Upper lobe of left lung (tissue), 6 donors: ENCODE measurements at regions not wholly inside any gene's neighbourhood (a gene's known extent, or its start where the extent isn't known, plus 50 kb on each side); places are given as distances from the start of the nearest gene placed in this dataset.
"Not testable (repeated sequence)": the region's sequence is repeated elsewhere in the genome, so short reads cannot be mapped to it uniquely, and the experiment has no call there.

Experiments used
- ATAC-seq, 2 donors: fragments of 200-7000 bp; cut with Tn5 transposase; one replicate each; pipeline ENCODE4 v1.9.1; 2022; ENCODE audit warnings: mild to moderate bottlenecking in 2 of 2, moderate library complexity in 2 of 2; ENCODE audit not compliant: low FRiP score in 2 of 2
- DNase-seq, 2 donors: peaks; one replicate each; pipeline ENCODE4 v3.0.0-alpha.2; 2019 to 2020
- H3K27ac ChIP-seq, 4 donors: fragments of 200-600 bp; sonication (generic); one replicate each; pipeline ENCODE4 v1.5.1; 2016 to 2019
- H3K27me3 ChIP-seq, 4 donors: fragments of 200-600 bp; sonication (generic); one replicate each; pipeline ENCODE4 v1.5.1; 2017 to 2019
- H3K36me3 ChIP-seq, 4 donors: fragments of 200-600 bp; sonication (generic); one replicate each; pipeline ENCODE4 v1.5.1; 2016 to 2019
- H3K4me1 ChIP-seq, 4 donors: fragments of 200-600 bp; sonication (generic); one replicate each; pipeline ENCODE4 v1.5.1; 2018 to 2019
- H3K4me3 ChIP-seq, 4 donors: fragments of 200-600 bp; sonication (generic); one replicate each; pipeline ENCODE4 v1.5.1; 2017 to 2019; ENCODE audit warnings: mild to moderate bottlenecking in 2 of 4, moderate library complexity in 1 of 4
- H3K9me3 ChIP-seq, 4 donors: fragments of 200-600 bp; sonication (generic); one replicate each; pipeline ENCODE4 v1.5.1; 2018 to 2019
- CTCF ChIP-seq, 6 experiments: fragments of 450-650 bp in 4 of 6; fragments of 200-600 bp in 2 of 6; sonication (generic) in 2 of 6; IDR thresholded peaks; one replicate each; pipeline ENCODE4 v1.5.1; 2016 to 2019; ENCODE audit warnings: antibody characterized with exemption in 6 of 6
- EP300 ChIP-seq, 4 donors: sonication (generic); formaldehyde crosslinking; IDR thresholded peaks; one replicate each; pipeline ENCODE4 v1.5.1; 2017; ENCODE audit warnings: antibody characterized with exemption in 4 of 4, control low read depth in 2 of 4
- POLR2A ChIP-seq, 4 donors: fragments of 450-650 bp; IDR thresholded peaks; one replicate each; pipeline ENCODE4 v1.5.1; 2016 to 2017; ENCODE audit warnings: antibody characterized with exemption in 4 of 4, mild to moderate bottlenecking in 2 of 4
- POLR2AphosphoS5 ChIP-seq, 2 donors: sonication (generic); formaldehyde crosslinking; IDR thresholded peaks; one replicate each; pipeline ENCODE4 v1.5.1; 2017; ENCODE audit warnings: antibody characterized with exemption in 2 of 2
- WGBS, 2 donors: methylation state at CpG; one replicate each; pipeline ENCODE4 v1.1.5; 2017 to 2018; 5-methylcytosine and 5-hydroxymethylcytosine counted together
- donor health status: DM: no; HTN: no; CAD: no; lungs with moderate emphysema.
- donor health status: DM: no; HTN: yes; CAD: no; lungs with severe emphysema.

DNA sequence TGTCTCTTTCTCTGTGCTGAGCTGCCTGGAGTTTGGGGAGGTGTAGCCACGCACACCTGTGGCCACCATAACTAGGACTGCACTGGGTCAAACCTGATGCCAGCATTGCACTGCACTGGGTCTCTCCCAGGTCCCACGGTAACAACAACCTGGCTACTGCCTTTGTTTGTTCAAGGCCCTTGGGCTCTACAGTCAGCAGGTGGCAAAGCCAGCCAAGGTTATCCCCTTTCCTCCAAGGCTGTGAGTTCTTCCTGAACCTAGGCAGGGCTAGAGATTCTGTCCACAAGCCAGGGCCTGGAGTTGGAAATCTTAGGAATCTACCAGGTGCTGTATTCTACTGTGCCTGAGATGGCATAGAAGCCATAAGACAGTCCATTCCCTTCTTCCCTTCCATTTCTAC lies 126.7 kb upstream of the MAGEE2 start:
- ATAC-seq, result no peak
- Histone ChIP-seq H3K9me3 (no peaks in the 10 kb centered on the region), H3K4me1 (no peaks in the 10 kb centered on the region), H3K36me3 (no peaks in the 10 kb centered on the region), H3K27me3 (no peaks in the 10 kb centered on the region), H3K27ac (no peak overlapping the region), H3K4me3 (no peak overlapping the region)
- 83% methylated on average over 1 of the region's 2 CpGs; no CpG with 5 or more reads in 1 of the 2 donors for WGBS, 2 donors
- TF ChIP-seq POLR2A (IDR thresholded peaks at IDR 0.05) (no peak), CTCF (IDR thresholded peaks at IDR 0.05) (no peak), EP300 (IDR thresholded peaks at IDR 0.05) (no peak), POLR2AphosphoS5 (IDR thresholded peaks at IDR 0.05) (no peak)
- DNase-seq, result no peak

DNA sequence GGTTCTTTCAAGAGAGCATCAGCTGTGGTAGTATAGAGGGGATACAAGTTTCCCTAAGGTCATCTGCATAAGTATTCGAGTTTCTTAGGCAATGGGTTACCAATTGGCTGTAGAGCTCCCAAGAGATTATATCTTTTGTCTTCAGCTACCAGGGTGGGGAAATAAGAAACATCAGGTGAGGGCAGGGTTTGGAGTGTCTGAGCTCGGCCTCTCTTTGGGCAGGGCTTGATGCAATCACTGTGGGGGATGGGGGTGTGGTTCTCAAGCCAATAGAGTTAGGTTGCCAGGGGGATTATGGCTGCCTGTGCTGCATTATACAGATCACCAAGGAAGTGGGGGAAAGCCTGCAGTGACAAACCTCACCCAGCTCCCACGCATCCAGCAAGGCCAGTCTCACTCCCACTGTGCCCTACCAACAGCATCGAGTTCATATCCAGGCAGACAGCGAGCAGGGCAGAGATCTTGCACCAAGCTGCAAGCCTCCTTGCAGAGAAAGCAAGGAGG lies 172.1 kb upstream of the MAGEE2 start:
- H3K27ac ChIP-seq, result no peak overlapping the region
- DNase-seq (no peak), ATAC-seq (no peak)
- H3K36me3 ChIP-seq, result no peaks in the 10 kb centered on the region
- no peaks in the 10 kb centered on the region for H3K9me3 ChIP-seq
- no peak for TF ChIP-seq CTCF (IDR thresholded peaks at IDR 0.05)
- TF ChIP-seq EP300 (IDR thresholded peaks at IDR 0.05), result no peak
- no peak for TF ChIP-seq POLR2AphosphoS5 (IDR thresholded peaks at IDR 0.05)
- TF ChIP-seq POLR2A (IDR thresholded peaks at IDR 0.05), result no peak
- WGBS, 2 donors, result 50 to 79% methylated on average over 4 to 5 of the region's 5 CpGs
- no peaks in the 10 kb centered on the region for H3K27me3 ChIP-seq
- no peak overlapping the region for H3K4me3 ChIP-seq
- H3K4me1 ChIP-seq, result no peaks in the 10 kb centered on the region

- H3K36me3 ChIP-seq, ATAC-seq, H3K4me1 ChIP-seq, DNase-seq, H3K9me3 ChIP-seq, H3K4me3 ChIP-seq, H3K27ac ChIP-seq, H3K27me3 ChIP-seq: not testable (repeated sequence)
- WGBS, 2 donors, result 79% methylated on average over 1 of the region's 1 CpG; no CpG with 5 or more reads in 1 of the 2 donors
These were observed 176.3 kb upstream of the MAGEE2 start for GRCh38 chrX:75961321-75961720.

DNA sequence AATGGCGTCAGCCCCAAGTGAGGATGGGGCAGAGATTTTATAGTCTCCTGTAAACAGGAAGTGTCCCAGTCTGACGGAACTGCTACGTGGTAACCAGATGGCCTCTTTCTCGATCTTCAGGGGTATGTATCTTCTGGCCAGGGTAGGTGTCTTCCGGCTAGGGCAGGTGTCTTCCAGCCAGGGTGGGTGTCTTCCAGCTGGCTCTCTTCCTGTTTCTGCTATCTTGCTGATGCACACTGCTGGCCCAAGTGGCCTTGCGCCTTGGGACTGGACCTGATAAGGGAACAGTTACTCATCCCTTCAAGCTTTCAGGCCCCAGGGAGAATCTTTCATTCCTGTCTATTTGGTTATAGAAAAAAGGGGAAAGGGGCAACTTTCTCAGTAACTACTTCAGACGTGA lies 178.7 kb upstream of the MAGEE2 start:
- H3K27me3 ChIP-seq, result no peaks in the 10 kb centered on the region
- 76 to 87% methylated on average over 3 to 7 of the region's 7 CpGs for WGBS, 2 donors
- TF ChIP-seq POLR2AphosphoS5 (IDR thresholded peaks at IDR 0.05) (no peak), CTCF (IDR thresholded peaks at IDR 0.05) (no peak), EP300 (IDR thresholded peaks at IDR 0.05) (no peak), POLR2A (IDR thresholded peaks at IDR 0.05) (no peak)
- no peak overlapping the region for H3K4me3 ChIP-seq
- no peak overlapping the region for H3K27ac ChIP-seq
- no peaks in the 10 kb centered on the region for H3K36me3 ChIP-seq
- no peaks in the 10 kb centered on the region for H3K9me3 ChIP-seq
- ATAC-seq (no peak), DNase-seq (no peak)
- H3K4me1 ChIP-seq, result no peaks in the 10 kb centered on the region

- no peaks in the 10 kb centered on the region for H3K27me3 ChIP-seq
- no peak for ATAC-seq
- H3K9me3 ChIP-seq, result no peaks in the 10 kb centered on the region
- H3K36me3 ChIP-seq, result no peaks in the 10 kb centered on the region
- no peak overlapping the region for H3K27ac ChIP-seq
- WGBS, 2 donors, result 63 to 70% methylated on average over 5 of the region's 5 CpGs
- DNase-seq, result no peak
- no peaks in the 10 kb centered on the region for H3K4me1 ChIP-seq
- TF ChIP-seq CTCF (IDR thresholded peaks at IDR 0.05) (no peak), POLR2AphosphoS5 (IDR thresholded peaks at IDR 0.05) (no peak), EP300 (IDR thresholded peaks at IDR 0.05) (no peak), POLR2A (IDR thresholded peaks at IDR 0.05) (no peak)
- no peak overlapping the region for H3K4me3 ChIP-seq
These were observed 183.2 kb upstream of the MAGEE2 start for GRCh38 chrX:75968293-75968692.
